ENCODE measurements at regions not wholly inside any gene's neighbourhood (a gene's known extent, or its start where the extent isn't known, plus 50 kb on each side); places are given as distances from the start of the nearest gene placed in this dataset.

DNA sequence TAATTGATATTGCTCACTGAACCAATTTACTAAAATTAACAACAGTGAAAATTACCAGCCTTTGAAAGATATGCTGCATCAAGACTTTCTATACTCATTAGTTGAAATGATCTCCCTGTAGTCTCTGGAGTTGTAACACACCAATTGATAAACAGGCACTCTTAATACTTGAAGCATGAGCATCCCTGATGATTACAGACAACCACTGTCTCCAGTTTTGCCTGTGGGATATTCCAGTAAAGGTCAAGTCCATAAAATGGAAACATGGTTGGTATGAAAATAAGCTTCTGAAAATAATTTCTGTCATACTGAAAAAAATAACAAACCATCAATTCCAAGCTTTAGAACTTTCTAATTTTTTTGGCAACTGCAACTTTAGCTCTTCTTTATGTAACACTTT is 405.8 kb downstream of the SPRY2 start:
- Mint-ChIP-seq H3K27ac (no peak overlapping the region), H3K36me3 (ENCODE audit: low read depth) (peaks cover 2% of the 10 kb centered on the region; the same call in 1 of the 3 replicates), H3K4me1 (peaks cover 5% of the 10 kb centered on the region; the same call in 2 of the 3 replicates), H3K9me3 (peaks cover 7% of the 10 kb centered on the region; the same call in 2 of the 3 replicates), H3K4me3 (no peak overlapping the region), H3K27me3 (ENCODE audit: insufficient read depth, low read depth, poor library complexity) (no peaks in the 10 kb centered on the region)
- ATAC-seq: no peak
- DNase-seq (ENCODE audit: low spot score): no peak
- TF ChIP-seq, protein P1, sequence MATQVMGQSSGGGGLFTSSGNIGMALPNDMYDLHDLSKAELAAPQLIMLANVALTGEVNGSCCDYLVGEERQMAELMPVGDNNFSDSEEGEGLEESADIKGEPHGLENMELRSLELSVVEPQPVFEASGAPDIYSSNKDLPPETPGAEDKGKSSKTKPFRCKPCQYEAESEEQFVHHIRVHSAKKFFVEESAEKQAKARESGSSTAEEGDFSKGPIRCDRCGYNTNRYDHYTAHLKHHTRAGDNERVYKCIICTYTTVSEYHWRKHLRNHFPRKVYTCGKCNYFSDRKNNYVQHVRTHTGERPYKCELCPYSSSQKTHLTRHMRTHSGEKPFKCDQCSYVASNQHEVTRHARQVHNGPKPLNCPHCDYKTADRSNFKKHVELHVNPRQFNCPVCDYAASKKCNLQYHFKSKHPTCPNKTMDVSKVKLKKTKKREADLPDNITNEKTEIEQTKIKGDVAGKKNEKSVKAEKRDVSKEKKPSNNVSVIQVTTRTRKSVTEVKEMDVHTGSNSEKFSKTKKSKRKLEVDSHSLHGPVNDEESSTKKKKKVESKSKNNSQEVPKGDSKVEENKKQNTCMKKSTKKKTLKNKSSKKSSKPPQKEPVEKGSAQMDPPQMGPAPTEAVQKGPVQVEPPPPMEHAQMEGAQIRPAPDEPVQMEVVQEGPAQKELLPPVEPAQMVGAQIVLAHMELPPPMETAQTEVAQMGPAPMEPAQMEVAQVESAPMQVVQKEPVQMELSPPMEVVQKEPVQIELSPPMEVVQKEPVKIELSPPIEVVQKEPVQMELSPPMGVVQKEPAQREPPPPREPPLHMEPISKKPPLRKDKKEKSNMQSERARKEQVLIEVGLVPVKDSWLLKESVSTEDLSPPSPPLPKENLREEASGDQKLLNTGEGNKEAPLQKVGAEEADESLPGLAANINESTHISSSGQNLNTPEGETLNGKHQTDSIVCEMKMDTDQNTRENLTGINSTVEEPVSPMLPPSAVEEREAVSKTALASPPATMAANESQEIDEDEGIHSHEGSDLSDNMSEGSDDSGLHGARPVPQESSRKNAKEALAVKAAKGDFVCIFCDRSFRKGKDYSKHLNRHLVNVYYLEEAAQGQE (IDR thresholded peaks at IDR 0.05; ENCODE audit: unreplicated experiment): no peak
- no peaks in the 10 kb centered on the region for H3K79me2 ChIP-seq (replicated peaks; ENCODE audit: insufficient read depth)
- no peaks in the 10 kb centered on the region for H3K27me3 ChIP-seq (ENCODE audit: insufficient read depth)
- H3K27ac ChIP-seq (ENCODE audit: low read depth): no peak overlapping the region
- no peaks in the 10 kb centered on the region for H3K4me1 ChIP-seq (ENCODE audit: insufficient read depth)
- H3K4me2 ChIP-seq: no peak overlapping the region
- H3K4me3 ChIP-seq: no peak overlapping the region
- no peaks in the 10 kb centered on the region for H3K9me2 ChIP-seq (ENCODE audit: insufficient read depth)
- no peaks in the 10 kb centered on the region for H3K36me3 ChIP-seq (ENCODE audit: insufficient read depth)
- no peaks in the 10 kb centered on the region for H4K20me1 ChIP-seq (replicated peaks; ENCODE audit: insufficient read depth)
- no peak overlapping the region for H2AFZ ChIP-seq
- no peaks in the 10 kb centered on the region for H3F3A ChIP-seq (replicated peaks; ENCODE audit: low read depth)

DNA sequence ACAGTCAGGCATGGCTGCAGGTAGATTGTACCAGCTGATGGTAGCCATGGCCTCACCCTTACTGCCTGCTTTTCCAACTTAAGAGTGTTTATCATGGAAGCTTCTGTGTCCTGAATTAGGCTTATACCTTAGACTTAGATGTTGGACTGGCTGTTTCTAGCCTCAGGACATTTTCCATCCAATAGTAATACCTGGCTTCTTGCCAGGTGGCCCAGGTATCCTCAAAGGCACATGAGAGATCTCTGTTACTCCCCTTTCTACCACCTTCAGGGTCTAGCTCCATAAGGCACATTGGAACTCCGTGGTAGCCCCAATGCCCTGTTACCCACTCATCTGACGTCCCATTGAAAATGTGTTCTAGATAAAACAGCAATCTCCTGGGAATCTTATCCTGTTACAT is 407.5 kb downstream of the SPRY2 start:
- Mint-ChIP-seq H3K9me3 (peaks cover 7% of the 10 kb centered on the region; the same call in 2 of the 3 replicates), H3K27ac (no peak overlapping the region), H3K4me3 (no peak overlapping the region), H3K36me3 (ENCODE audit: low read depth) (peaks cover 2% of the 10 kb centered on the region; the same call in 1 of the 3 replicates), H3K4me1 (no peaks in the 10 kb centered on the region), H3K27me3 (ENCODE audit: insufficient read depth, low read depth, poor library complexity) (no peaks in the 10 kb centered on the region)
- Histone ChIP-seq H3K4me2 (no peak overlapping the region), H3K4me3 (no peak overlapping the region), H2AFZ (no peak overlapping the region), H3F3A (replicated peaks; ENCODE audit: low read depth) (no peaks in the 10 kb centered on the region), H4K20me1 (replicated peaks; ENCODE audit: insufficient read depth) (no peaks in the 10 kb centered on the region), H3K36me3 (ENCODE audit: insufficient read depth) (no peaks in the 10 kb centered on the region), H3K4me1 (ENCODE audit: insufficient read depth) (no peaks in the 10 kb centered on the region), H3K79me2 (replicated peaks; ENCODE audit: insufficient read depth) (no peaks in the 10 kb centered on the region), H3K9me2 (ENCODE audit: insufficient read depth) (no peaks in the 10 kb centered on the region), H3K27ac (ENCODE audit: low read depth) (no peak overlapping the region), H3K27me3 (ENCODE audit: insufficient read depth) (no peaks in the 10 kb centered on the region)
- ATAC-seq (no peak), DNase-seq (ENCODE audit: low spot score) (no peak)
- no peak for TF ChIP-seq NANOG (IDR thresholded peaks at IDR 0.05; ENCODE audit: borderline replicate concordance)

- Histone ChIP-seq H3K27ac (ENCODE audit: low read depth) (no peak overlapping the region), H3K4me3 (no peak overlapping the region), H3K36me3 (ENCODE audit: insufficient read depth) (no peaks in the 10 kb centered on the region), H3K27me3 (ENCODE audit: insufficient read depth) (no peaks in the 10 kb centered on the region), H3K79me2 (replicated peaks; ENCODE audit: insufficient read depth) (no peaks in the 10 kb centered on the region), H3K4me1 (ENCODE audit: insufficient read depth) (no peaks in the 10 kb centered on the region), H4K20me1 (replicated peaks; ENCODE audit: insufficient read depth) (no peaks in the 10 kb centered on the region), H3K4me2 (no peak overlapping the region), H3K9me2 (ENCODE audit: insufficient read depth) (no peaks in the 10 kb centered on the region), H3F3A (replicated peaks; ENCODE audit: low read depth) (no peaks in the 10 kb centered on the region), H2AFZ (no peak overlapping the region)
- Mint-ChIP-seq H3K27me3 (ENCODE audit: insufficient read depth, low read depth, poor library complexity) (no peaks in the 10 kb centered on the region), H3K27ac (no peak overlapping the region), H3K4me1 (no peaks in the 10 kb centered on the region), H3K4me3 (no peak overlapping the region), H3K36me3 (ENCODE audit: low read depth) (peaks cover 2% of the 10 kb centered on the region; the same call in 1 of the 3 replicates), H3K9me3 (peaks cover 7% of the 10 kb centered on the region; the same call in 2 of the 3 replicates)
- no peak for DNase-seq (ENCODE audit: low spot score)
- ATAC-seq: no peak
- TF ChIP-seq JUNB (IDR thresholded peaks at IDR 0.05; ENCODE audit: unreplicated experiment): no peak
- TF ChIP-seq, protein P2, sequence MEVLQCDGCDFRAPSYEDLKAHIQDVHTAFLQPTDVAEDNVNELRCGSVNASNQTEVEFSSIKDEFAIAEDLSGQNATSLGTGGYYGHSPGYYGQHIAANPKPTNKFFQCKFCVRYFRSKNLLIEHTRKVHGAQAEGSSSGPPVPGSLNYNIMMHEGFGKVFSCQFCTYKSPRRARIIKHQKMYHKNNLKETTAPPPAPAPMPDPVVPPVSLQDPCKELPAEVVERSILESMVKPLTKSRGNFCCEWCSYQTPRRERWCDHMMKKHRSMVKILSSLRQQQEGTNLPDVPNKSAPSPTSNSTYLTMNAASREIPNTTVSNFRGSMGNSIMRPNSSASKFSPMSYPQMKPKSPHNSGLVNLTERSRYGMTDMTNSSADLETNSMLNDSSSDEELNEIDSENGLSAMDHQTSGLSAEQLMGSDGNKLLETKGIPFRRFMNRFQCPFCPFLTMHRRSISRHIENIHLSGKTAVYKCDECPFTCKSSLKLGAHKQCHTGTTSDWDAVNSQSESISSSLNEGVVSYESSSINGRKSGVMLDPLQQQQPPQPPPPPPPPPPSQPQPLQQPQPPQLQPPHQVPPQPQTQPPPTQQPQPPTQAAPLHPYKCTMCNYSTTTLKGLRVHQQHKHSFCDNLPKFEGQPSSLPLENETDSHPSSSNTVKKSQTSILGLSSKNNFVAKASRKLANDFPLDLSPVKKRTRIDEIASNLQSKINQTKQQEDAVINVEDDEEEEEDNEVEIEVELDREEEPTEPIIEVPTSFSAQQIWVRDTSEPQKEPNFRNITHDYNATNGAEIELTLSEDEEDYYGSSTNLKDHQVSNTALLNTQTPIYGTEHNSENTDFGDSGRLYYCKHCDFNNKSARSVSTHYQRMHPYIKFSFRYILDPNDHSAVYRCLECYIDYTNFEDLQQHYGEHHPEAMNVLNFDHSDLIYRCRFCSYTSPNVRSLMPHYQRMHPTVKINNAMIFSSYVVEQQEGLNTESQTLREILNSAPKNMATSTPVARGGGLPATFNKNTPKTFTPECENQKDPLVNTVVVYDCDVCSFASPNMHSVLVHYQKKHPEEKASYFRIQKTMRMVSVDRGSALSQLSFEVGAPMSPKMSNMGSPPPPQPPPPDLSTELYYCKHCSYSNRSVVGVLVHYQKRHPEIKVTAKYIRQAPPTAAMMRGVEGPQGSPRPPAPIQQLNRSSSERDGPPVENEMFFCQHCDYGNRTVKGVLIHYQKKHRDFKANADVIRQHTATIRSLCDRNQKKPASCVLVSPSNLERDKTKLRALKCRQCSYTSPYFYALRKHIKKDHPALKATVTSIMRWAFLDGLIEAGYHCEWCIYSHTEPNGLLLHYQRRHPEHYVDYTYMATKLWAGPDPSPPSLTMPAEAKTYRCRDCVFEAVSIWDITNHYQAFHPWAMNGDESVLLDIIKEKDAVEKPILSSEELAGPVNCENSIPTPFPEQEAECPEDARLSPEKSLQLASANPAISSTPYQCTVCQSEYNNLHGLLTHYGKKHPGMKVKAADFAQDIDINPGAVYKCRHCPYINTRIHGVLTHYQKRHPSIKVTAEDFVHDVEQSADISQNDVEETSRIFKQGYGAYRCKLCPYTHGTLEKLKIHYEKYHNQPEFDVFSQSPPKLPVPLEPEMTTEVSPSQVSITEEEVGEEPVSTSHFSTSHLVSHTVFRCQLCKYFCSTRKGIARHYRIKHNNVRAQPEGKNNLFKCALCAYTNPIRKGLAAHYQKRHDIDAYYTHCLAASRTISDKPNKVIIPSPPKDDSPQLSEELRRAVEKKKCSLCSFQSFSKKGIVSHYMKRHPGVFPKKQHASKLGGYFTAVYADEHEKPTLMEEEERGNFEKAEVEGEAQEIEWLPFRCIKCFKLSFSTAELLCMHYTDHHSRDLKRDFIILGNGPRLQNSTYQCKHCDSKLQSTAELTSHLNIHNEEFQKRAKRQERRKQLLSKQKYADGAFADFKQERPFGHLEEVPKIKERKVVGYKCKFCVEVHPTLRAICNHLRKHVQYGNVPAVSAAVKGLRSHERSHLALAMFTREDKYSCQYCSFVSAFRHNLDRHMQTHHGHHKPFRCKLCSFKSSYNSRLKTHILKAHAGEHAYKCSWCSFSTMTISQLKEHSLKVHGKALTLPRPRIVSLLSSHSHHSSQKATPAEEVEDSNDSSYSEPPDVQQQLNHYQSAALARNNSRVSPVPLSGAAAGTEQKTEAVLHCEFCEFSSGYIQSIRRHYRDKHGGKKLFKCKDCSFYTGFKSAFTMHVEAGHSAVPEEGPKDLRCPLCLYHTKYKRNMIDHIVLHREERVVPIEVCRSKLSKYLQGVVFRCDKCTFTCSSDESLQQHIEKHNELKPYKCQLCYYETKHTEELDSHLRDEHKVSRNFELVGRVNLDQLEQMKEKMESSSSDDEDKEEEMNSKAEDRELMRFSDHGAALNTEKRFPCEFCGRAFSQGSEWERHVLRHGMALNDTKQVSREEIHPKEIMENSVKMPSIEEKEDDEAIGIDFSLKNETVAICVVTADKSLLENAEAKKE (CRISPR knock-in tag; IDR thresholded peaks at IDR 0.05): no peak
- TF ChIP-seq, protein P3, sequence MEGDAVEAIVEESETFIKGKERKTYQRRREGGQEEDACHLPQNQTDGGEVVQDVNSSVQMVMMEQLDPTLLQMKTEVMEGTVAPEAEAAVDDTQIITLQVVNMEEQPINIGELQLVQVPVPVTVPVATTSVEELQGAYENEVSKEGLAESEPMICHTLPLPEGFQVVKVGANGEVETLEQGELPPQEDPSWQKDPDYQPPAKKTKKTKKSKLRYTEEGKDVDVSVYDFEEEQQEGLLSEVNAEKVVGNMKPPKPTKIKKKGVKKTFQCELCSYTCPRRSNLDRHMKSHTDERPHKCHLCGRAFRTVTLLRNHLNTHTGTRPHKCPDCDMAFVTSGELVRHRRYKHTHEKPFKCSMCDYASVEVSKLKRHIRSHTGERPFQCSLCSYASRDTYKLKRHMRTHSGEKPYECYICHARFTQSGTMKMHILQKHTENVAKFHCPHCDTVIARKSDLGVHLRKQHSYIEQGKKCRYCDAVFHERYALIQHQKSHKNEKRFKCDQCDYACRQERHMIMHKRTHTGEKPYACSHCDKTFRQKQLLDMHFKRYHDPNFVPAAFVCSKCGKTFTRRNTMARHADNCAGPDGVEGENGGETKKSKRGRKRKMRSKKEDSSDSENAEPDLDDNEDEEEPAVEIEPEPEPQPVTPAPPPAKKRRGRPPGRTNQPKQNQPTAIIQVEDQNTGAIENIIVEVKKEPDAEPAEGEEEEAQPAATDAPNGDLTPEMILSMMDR (conservative IDR thresholded peaks at IDR 0.05; ENCODE audit: low read depth in 2 of 2): no peak
Observed at GRCh38 chr13:79932556-79932955, 408.4 kb downstream of the SPRY2 start.

Data from GM23338 (cell line).